ENCODE measurements at regions not wholly inside any gene's neighbourhood (a gene's known extent, or its start where the extent isn't known, plus 50 kb on each side); places are given as distances from the start of the nearest gene placed in this dataset.

- Mint-ChIP-seq H3K4me1 (ENCODE audit: unreplicated experiment) (peaks cover 4% of the 10 kb centered on the region), H3K9me3 (ENCODE audit: unreplicated experiment) (no peaks in the 10 kb centered on the region), H3K4me3 (ENCODE audit: unreplicated experiment) (no peak overlapping the region), H3K36me3 (ENCODE audit: low read depth, unreplicated experiment) (no peaks in the 10 kb centered on the region), H3K27me3 (ENCODE audit: unreplicated experiment) (peaks cover 2% of the 10 kb centered on the region), H3K27ac (ENCODE audit: unreplicated experiment) (no peak overlapping the region)
- no peak for DNase-seq (ENCODE audit: low spot score)
- no peak for TF ChIP-seq CTCF (IDR thresholded peaks at IDR 0.05; ENCODE audit: unreplicated experiment)
Observed at GRCh38 chr1:58964428-58964827, 180.6 kb upstream of the JUN start.

DNA sequence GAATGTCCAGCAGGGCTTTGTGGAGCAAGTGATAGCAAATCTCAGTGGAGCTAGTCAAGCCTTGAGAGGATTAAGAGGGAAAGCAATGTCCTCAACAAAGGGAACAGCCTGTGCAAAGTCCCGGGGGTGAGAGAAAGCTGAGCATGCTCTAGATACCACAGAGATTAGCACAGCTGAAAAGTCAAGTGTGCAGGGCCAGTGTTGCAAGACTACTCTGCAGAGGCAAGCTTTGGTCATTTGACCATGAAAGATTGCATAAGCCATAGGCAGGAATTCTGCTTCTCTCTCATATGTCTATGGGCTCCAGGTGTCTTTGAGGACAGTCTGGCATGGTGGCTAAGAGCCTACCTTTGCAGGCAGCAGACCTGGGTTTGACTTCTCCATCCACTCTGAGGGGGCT, 181.0 kb upstream of the JUN start:
- Mint-ChIP-seq H3K4me1 (ENCODE audit: unreplicated experiment) (peaks cover 4% of the 10 kb centered on the region), H3K4me3 (ENCODE audit: unreplicated experiment) (no peak overlapping the region), H3K36me3 (ENCODE audit: low read depth, unreplicated experiment) (no peaks in the 10 kb centered on the region), H3K9me3 (ENCODE audit: unreplicated experiment) (no peaks in the 10 kb centered on the region), H3K27me3 (ENCODE audit: unreplicated experiment) (peaks cover 2% of the 10 kb centered on the region), H3K27ac (ENCODE audit: unreplicated experiment) (no peak overlapping the region)
- DNase-seq (ENCODE audit: low spot score) = no peak
- no peak for TF ChIP-seq CTCF (IDR thresholded peaks at IDR 0.05; ENCODE audit: unreplicated experiment)

DNA sequence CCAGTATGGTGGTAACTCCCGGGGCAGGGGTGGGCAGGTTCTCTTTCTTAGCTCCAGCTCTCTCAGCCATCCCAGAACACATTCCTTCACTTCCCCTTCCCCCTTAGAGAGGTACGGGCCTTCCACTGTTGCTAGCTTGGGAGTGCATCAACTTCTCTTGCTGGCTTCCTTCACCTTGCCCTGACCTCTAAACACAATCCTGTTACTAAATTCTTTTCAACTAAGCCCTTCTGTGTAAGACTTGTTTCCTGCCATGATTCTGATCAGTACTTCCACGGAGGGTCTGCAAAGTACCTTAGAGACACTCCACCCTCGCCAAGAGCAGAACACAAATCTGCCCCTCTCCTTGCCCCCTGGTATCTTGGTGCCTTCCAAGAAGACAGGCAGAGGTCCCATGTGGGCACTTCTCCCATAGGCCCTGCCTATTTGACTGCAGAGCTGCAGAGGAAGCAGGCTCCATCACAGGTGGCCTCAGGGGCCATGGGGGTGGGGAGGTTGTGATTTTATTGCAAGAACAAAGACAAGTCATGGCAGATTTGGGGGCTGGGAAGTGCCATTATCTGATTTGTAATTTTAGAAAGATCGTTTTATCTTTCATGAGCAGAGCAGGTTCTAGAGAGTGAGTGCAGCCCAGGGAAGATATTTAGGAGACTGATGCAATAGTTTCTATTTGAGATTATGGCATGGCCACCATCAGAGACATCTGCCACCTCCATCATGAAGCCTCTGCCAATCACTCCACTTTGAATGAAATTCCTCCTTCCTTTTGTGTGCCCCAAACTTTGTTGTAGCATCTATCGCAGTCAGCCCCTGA, 182.5 kb upstream of the JUN start:
- peaks cover 4% of the 10 kb centered on the region for H3K4me1 Mint-ChIP-seq (ENCODE audit: unreplicated experiment)
- H3K27ac Mint-ChIP-seq (ENCODE audit: unreplicated experiment) = no peak overlapping the region
- H3K27me3 Mint-ChIP-seq (ENCODE audit: unreplicated experiment) = peaks cover 2% of the 10 kb centered on the region

GRCh38 chr1:58966917-58967740, 183.3 kb upstream of the JUN start:
- TF ChIP-seq CTCF (IDR thresholded peaks at IDR 0.05; ENCODE audit: unreplicated experiment) = no peak
- no peak overlapping the region for H3K27ac Mint-ChIP-seq (ENCODE audit: unreplicated experiment)
- H3K4me3 Mint-ChIP-seq (ENCODE audit: unreplicated experiment) = no peak overlapping the region
- H3K36me3 Mint-ChIP-seq (ENCODE audit: low read depth, unreplicated experiment) = no peaks in the 10 kb centered on the region
- peaks cover 4% of the 10 kb centered on the region for H3K4me1 Mint-ChIP-seq (ENCODE audit: unreplicated experiment)
- H3K9me3 Mint-ChIP-seq (ENCODE audit: unreplicated experiment) = no peaks in the 10 kb centered on the region
- no peak for DNase-seq (ENCODE audit: low spot score)
- peaks cover 2% of the 10 kb centered on the region for H3K27me3 Mint-ChIP-seq (ENCODE audit: unreplicated experiment)

More for the DNA sequence above, 182.5 kb upstream of the JUN start:
- no peak for DNase-seq (ENCODE audit: low spot score)
- no peak for TF ChIP-seq CTCF (IDR thresholded peaks at IDR 0.05; ENCODE audit: unreplicated experiment)
- no peaks in the 10 kb centered on the region for H3K36me3 Mint-ChIP-seq (ENCODE audit: low read depth, unreplicated experiment)
- no peaks in the 10 kb centered on the region for H3K9me3 Mint-ChIP-seq (ENCODE audit: unreplicated experiment)
- no peak overlapping the region for H3K4me3 Mint-ChIP-seq (ENCODE audit: unreplicated experiment)

Measured in endothelial cell (in vitro differentiated cells).